ENCODE measurements at regions not wholly inside any gene's neighbourhood (a gene's known extent, or its start where the extent isn't known, plus 50 kb on each side); places are given as distances from the start of the nearest gene placed in this dataset.

- DNase-seq, result no peak
Observed at GRCh38 chr5:40274568-40274967, 405.1 kb upstream of the PTGER4 start.

GRCh38 chr5:40273936-40274335 is 405.8 kb upstream of the PTGER4 start:
- DNase-seq, result no peak

GRCh38 chr5:40271476-40271875 is 408.2 kb upstream of the PTGER4 start:
- no peak for DNase-seq

GRCh38 chr5:40270274-40270845 is 409.4 kb upstream of the PTGER4 start:
- no peak for DNase-seq

- DNase-seq, result no peak
Observed at GRCh38 chr5:40268088-40268487, 411.6 kb upstream of the PTGER4 start.

DNA sequence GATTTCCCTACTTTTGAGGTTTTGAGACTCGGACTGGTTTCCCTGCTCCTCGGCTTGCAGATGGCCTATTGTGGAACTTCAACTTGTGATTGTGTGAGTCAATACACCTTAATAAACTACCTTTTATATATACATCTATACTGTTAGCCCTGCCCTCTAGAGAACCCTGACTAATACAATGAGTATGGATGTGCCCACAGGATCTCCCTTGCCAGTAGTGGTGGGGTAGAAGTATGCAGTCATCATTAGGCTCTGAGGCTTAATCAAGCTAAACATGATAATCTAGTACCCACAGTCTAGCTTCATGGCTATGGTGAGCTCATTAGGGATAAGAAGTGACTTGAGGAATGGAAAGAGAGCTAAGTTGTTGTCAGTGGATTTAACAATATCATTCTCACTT is 412.8 kb upstream of the PTGER4 start:
- DNase-seq, result no peak

DNA sequence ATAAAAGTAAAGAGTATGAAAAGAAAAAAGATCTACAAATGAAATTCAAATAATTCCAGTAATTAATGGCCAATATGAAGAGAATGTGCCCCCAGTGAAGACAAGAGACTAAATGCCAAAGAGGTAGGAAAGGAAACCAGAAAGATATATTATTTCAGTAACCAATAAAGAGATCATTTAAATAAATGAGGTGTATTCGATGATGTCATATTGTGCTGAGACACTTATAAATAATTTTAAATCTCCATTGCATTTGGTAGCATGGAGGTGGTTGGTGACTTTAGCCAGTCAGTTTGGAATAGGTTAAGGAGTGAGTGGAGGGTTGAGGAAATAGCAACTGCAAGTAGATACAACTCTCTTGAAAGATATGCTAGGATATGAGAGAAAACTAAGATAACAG is 417.7 kb upstream of the PTGER4 start:
- no peak for DNase-seq

DNA sequence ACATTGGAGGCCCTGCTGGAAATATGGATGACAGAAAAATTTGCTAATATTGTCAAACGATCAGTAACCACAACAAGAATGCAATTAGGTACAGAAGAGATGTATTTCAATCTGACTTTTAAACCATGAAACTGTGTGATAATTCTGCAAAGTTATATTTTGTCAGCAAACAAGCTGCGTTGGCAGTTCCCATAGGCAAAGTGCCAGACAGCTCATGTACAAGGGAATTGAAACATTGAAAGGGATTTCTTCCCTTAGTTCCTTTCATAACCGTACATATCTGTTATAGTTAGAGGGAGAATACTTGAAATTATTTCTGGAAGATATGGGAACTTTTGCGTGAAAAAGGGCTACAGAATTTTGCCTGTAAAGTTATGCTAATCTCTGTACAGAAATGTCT is 419.4 kb upstream of the PTGER4 start:
- no peak for DNase-seq

DNA sequence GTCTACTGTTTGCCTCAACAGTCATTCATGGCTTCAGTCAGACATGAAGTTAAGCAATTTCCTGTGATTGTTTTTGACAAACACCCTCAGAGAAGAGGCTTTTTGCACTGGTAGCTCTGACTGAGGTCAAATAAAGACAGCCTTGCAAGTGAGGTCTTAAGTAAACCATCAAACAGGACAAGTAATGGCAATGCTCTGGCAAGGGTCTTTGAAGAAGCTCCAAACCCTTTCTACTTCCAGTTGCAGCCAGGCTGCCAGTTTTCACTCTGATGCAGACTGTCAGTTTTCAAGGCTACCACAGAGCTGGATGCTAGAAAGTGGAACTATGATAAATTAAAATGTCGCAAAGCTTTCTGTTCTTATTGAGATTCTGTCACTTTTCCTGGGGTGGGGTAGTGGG is 421.5 kb upstream of the PTGER4 start:
- peak; percentile 75 for DNase-seq

- DNase-seq, result no peak
Observed at GRCh38 chr5:40240671-40241070, 439.0 kb upstream of the PTGER4 start.

- DNase-seq, result peak; percentile 64
Observed at GRCh38 chr5:40240111-40240510, 439.6 kb upstream of the PTGER4 start.

- DNase-seq, result no peak
Observed at GRCh38 chr5:40238066-40238745, 441.5 kb upstream of the PTGER4 start.

DNA sequence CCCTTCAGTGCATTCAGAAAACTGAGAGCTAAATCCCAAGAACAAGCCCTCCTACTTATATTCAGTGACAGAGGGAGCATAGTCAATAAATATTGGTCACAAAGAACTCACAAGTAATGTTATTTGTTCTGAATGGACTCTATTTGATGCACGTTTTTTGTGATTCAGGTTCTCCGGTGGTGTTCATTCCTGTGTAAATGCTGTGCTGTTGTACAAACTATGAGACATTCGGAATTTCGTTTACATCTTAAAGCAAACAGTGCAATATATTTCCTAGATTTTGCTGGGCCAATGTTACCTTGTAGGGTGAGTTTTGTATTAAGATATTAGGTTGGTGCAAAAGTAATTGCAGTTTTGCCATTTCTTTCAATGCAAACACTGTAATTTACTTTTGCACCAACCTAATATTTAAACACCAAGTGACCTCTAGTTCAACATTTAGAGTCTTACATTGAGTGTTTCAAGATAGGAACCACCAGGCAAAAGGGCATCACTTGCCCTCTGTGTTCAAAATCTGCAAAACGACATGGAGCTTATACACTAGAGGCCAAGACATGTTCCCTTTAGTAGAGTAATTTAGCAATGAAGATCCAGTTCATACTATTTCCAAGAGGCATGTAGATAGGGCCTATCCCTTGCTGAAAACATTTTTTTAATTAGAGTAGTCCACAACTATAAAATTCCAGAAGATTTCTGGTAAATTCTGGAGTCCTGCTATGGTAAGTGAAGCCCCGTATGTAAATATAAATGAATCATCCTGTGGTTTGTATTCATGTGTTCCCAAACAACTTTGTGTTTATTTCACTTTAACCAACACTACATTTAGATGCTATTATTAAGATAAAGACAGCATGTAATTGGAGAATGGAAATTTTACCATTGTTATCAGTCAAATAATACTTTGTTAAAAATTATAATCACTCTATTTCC is 444.0 kb upstream of the PTGER4 start:
- DNase-seq, result no peak

GRCh38 chr5:40233268-40233667 is 446.4 kb upstream of the PTGER4 start:
- DNase-seq, result no peak

DNA sequence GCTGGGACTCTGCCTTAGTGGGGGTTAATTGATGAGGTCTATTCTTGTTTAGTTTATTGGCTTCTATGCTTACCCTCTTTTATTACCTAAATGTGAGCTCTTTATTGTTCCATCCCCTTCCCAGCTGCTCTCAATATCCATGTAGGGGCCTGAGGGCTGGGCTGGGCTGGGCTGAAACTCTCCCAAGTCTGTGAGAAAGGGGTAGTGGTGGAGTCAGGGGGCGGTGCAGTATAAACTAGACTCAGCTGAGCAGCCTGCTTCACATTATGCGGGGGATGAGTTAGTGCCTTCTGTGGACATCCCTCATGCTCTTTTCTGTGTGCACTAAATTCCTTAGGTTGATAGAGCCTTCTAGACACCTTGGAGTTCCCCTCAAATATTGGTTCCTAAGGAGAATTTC is 451.8 kb upstream of the PTGER4 start:
- no peak for DNase-seq

DNA sequence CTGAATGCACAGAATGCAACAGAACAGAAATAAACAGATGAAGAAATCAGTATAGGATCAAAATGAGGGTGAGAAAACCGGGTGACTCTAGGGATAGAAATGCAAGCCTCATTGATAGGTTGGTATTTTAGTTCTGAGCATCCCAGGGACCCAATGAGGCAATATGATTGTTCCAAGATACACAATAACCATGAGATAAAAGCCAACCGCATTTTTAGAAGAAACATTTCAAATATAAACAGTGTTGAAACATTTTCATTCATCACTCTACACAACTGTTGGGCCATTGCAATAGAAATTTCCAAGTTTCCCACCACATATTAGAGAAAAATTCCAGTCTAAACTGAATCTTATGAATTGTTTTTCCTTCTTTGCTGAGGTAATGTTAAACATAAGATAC is 452.3 kb upstream of the PTGER4 start:
- no peak for DNase-seq

DNA sequence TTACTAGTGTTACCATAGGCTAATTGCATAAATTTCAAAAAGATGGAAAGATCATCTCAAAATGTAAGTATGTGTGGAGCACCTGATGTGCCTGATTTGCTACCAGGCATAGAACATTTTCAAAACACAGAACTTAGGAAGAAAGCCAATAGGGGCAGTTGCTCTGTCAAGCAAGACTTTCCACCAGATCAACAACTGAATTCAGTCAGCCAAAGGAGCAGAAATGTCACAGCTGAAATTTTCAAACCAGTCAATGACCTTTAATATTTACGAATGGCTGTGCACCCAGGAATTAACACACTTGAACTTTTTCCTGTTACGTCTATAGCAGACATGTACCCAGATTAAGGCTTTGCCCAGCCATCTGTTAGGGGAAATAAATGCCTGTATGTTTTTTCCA is 452.8 kb upstream of the PTGER4 start:
- no peak for DNase-seq

- peak; percentile 73 for DNase-seq
Observed at GRCh38 chr5:40225147-40225546, 454.6 kb upstream of the PTGER4 start.

DNA sequence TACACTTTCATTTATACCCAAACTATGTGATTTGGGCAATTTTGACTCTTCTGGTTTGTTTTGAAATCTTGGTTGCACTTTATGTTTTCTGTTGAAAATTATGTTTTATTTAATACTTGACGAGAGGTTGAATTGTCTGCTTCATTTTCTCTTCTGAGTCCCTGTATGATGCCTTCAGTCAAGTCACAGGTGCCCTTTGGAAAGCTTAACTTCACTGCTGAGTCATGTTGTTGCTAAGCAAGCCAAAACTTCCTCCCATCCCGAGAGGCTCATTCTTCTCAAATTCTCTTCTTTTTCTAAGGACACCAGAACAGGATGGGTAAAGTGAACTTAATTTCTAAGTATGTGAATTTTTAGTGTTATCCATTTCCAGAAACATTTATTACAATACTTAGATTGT is 455.3 kb upstream of the PTGER4 start:
- DNase-seq, result peak; percentile 66

DNA sequence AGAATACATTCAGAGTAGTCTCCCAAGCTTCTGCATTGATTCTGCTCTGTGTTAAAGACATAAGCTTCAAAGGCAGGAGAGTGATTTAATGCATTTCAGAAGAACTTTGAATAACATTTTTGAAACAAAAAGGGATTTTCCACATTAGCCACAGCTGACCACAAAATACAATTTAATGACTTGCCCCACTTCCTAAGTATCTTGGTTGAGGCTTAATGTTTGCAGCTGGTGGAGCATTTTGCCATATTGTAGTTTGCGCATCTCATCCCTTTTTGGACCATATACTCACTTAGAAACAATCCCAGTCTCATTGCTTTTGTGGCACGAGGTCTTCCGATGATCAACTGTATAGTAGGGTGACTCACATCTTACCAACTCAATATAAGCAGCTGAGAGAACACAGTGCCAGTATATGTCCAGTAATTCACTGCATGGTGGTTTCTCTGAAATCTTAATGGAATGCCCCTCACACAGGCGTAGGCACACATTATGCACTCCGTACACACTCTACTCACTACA is 455.8 kb upstream of the PTGER4 start:
- peak; percentile 94 for DNase-seq

GRCh38 chr5:40221796-40222195 is 457.9 kb upstream of the PTGER4 start:
- no peak for DNase-seq

DNA sequence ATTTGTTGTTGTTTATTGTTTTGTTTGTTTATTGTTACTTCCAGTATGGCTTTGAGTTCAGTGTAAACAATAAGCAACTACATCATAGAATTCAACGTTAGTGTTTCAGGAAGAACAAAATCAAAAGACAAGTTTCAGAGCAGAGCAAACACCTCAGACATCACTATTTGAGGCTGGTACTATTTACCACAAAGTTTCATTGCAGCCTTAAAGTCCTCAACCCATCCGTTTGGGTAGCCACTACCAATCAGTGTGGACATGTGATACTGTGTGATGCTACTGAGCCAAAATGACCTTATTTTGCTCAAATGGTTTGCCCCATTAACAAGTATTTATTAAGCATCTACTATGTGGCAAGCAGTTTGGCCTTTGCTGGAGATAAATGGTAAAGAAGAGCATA is 458.5 kb upstream of the PTGER4 start:
- no peak for DNase-seq

DNA sequence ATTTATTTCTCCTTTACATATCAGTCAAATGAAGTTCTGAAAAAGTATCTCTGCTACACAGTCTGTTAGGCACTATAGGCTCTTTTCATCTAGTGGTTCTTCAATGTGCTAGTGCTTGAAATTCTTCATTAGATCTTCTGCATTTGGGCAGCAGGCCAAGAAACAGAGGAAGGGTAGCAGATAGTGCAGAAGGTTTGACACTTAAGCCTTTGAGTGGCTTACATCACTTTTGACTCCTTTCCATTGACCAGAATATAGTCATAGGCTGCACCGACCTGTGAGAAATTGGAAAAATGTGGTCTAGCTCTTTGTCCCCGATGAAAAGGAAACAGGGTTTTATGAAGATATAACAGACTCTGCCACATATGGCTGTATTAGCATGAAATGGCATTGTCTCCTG is 459.5 kb upstream of the PTGER4 start:
- DNase-seq, result no peak

DNA sequence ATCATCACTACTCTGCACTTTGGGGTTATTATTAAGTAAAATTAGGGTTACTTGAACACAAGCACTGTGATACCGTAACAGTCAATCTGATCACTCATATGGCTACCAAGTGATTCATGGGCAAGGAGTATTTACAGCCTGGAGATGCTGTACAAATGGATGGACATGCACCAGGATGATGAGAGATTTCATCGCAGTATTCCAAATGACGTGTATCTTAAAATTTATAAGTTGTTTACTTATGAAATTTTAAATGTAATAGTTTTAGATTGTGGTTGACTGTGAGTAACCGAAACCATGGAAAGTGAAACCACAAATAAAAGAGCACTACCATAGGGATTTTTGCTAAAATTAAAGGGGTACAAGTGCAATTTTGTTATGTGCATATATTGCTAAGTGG is 462.2 kb upstream of the PTGER4 start:
- no peak for DNase-seq
